ENCODE measurements at regions not wholly inside any gene's neighbourhood (a gene's known extent, or its start where the extent isn't known, plus 50 kb on each side); places are given as distances from the start of the nearest gene placed in this dataset.

DNA sequence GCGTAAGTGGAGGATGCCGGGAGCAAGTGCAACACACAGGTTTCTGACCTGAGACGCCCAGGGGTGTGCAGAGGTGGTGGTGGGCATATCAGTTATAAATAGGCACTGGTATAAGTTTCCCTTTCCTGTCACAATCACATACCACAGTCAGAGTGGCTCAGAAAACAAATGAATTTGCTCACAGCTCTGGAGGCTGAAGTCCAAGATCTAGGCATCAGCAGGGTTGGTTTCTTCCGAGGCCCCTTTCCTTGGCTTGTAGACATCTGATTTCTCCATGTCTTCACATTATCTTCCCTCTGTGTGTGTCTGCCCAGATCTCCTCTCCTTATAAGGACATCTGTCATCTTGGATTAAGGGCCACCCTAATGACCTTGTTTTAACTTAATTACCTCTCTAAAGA is 250.5 kb upstream of the TNRC6C start:
- TF ChIP-seq, protein P1, sequence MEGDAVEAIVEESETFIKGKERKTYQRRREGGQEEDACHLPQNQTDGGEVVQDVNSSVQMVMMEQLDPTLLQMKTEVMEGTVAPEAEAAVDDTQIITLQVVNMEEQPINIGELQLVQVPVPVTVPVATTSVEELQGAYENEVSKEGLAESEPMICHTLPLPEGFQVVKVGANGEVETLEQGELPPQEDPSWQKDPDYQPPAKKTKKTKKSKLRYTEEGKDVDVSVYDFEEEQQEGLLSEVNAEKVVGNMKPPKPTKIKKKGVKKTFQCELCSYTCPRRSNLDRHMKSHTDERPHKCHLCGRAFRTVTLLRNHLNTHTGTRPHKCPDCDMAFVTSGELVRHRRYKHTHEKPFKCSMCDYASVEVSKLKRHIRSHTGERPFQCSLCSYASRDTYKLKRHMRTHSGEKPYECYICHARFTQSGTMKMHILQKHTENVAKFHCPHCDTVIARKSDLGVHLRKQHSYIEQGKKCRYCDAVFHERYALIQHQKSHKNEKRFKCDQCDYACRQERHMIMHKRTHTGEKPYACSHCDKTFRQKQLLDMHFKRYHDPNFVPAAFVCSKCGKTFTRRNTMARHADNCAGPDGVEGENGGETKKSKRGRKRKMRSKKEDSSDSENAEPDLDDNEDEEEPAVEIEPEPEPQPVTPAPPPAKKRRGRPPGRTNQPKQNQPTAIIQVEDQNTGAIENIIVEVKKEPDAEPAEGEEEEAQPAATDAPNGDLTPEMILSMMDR (IDR thresholded peaks at IDR 0.05; ENCODE audit: poor library complexity, severe bottlenecking), result no peak
- ATAC-seq (ENCODE audit: low read depth) (no peak), DNase-seq (ENCODE audit: low spot score) (no peak)
- Histone ChIP-seq H3K9me3 (ENCODE audit: severe bottlenecking) (peaks cover 14% of the 10 kb centered on the region), H3K4me1 (ENCODE audit: insufficient read depth, poor library complexity, severe bottlenecking) (no peaks in the 10 kb centered on the region), H3K4me3 (ENCODE audit: severe bottlenecking) (no peak overlapping the region), H3K27me3 (ENCODE audit: insufficient read depth, poor library complexity, severe bottlenecking) (peaks cover 24% of the 10 kb centered on the region), H3K36me3 (ENCODE audit: low read depth) (no peaks in the 10 kb centered on the region), H3K27ac (ENCODE audit: poor library complexity, severe bottlenecking) (no peak overlapping the region)

DNA sequence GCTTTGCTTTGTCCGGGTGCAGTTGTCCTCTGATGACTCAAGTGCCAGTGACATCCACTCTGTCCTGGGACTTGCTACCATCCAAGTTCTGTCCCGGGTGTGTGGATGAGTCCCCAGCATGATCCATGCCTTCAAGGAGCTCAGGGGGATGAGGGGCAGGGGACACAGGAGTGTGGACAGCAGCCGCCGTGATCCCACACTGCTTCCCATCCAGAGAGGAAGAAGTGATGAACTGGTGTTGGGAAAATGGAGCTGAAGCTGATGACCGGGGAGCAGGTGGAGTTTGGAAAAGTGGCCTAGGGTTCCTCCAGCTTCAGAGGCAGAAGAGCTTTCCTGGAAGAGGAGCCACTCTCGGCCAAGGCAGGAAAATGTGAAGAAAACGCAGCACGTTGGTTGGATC is 249.6 kb upstream of the TNRC6C start:
- Histone ChIP-seq H3K4me1 (ENCODE audit: insufficient read depth, poor library complexity, severe bottlenecking) (no peaks in the 10 kb centered on the region), H3K27ac (ENCODE audit: poor library complexity, severe bottlenecking) (no peak overlapping the region), H3K27me3 (ENCODE audit: insufficient read depth, poor library complexity, severe bottlenecking) (peaks cover 31% of the 10 kb centered on the region), H3K4me3 (ENCODE audit: severe bottlenecking) (no peak overlapping the region), H3K9me3 (ENCODE audit: severe bottlenecking) (peaks cover 7% of the 10 kb centered on the region), H3K36me3 (ENCODE audit: low read depth) (no peaks in the 10 kb centered on the region)
- ATAC-seq (ENCODE audit: low read depth) (no peak), DNase-seq (ENCODE audit: low spot score) (no peak)
- TF ChIP-seq, protein P1 (IDR thresholded peaks at IDR 0.05; ENCODE audit: poor library complexity, severe bottlenecking), result no peak

DNA sequence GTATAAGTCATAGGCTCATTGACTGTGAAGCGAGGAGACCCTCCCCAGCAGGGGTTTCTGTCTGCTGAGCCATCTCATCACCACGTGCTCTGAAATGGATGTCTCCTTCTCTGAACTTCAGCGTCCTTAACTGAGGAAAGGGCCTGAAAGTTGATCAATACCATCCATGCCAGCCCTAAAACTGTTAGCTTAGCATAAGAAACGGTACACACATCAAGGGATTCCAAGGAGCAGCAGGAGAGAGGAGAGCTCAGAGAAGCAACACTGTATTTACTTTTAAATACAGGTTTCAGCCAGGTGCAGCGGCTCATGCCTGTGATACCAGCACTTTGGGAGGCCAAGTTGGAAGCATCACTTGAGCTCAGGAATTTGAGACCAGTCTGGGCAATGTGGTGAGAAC is 248.9 kb upstream of the TNRC6C start:
- Histone ChIP-seq H3K36me3 (ENCODE audit: low read depth) (no peaks in the 10 kb centered on the region), H3K27ac (ENCODE audit: poor library complexity, severe bottlenecking) (no peak overlapping the region), H3K4me3 (ENCODE audit: severe bottlenecking) (no peak overlapping the region), H3K9me3 (ENCODE audit: severe bottlenecking) (peaks cover 3% of the 10 kb centered on the region), H3K4me1 (ENCODE audit: insufficient read depth, poor library complexity, severe bottlenecking) (no peaks in the 10 kb centered on the region), H3K27me3 (ENCODE audit: insufficient read depth, poor library complexity, severe bottlenecking) (peaks cover 36% of the 10 kb centered on the region)
- no peak for DNase-seq (ENCODE audit: low spot score)
- TF ChIP-seq, protein P1 (IDR thresholded peaks at IDR 0.05; ENCODE audit: poor library complexity, severe bottlenecking), result no peak
- ATAC-seq (ENCODE audit: low read depth), result no peak

DNA sequence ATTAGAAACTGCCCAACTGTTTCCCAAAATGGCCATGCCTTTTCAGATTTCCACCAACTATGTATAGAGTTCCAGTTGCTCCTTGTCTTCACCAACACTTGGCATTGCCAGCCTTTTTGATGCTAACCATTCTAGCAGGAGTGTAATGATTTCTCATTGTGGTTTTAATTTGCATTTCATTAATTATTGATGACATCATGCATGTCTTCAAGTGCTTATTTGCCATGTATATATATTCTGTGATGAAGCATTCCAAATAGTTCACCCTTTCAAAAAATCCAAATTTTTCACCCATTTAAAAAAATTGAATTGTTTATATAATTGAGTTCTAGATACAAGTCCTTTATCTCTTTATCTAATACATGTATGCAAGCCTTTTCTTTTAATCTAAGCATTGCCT is 245.9 kb upstream of the TNRC6C start:
- TF ChIP-seq, protein P1 (IDR thresholded peaks at IDR 0.05; ENCODE audit: poor library complexity, severe bottlenecking), result no peak
- DNase-seq (ENCODE audit: low spot score), result no peak
- Histone ChIP-seq H3K36me3 (ENCODE audit: low read depth) (no peaks in the 10 kb centered on the region), H3K4me1 (ENCODE audit: insufficient read depth, poor library complexity, severe bottlenecking) (no peaks in the 10 kb centered on the region), H3K9me3 (ENCODE audit: severe bottlenecking) (peaks cover 2% of the 10 kb centered on the region), H3K27me3 (ENCODE audit: insufficient read depth, poor library complexity, severe bottlenecking) (peaks cover 41% of the 10 kb centered on the region), H3K4me3 (ENCODE audit: severe bottlenecking) (no peak overlapping the region), H3K27ac (ENCODE audit: poor library complexity, severe bottlenecking) (no peak overlapping the region)
- no peak for ATAC-seq (ENCODE audit: low read depth)

DNA sequence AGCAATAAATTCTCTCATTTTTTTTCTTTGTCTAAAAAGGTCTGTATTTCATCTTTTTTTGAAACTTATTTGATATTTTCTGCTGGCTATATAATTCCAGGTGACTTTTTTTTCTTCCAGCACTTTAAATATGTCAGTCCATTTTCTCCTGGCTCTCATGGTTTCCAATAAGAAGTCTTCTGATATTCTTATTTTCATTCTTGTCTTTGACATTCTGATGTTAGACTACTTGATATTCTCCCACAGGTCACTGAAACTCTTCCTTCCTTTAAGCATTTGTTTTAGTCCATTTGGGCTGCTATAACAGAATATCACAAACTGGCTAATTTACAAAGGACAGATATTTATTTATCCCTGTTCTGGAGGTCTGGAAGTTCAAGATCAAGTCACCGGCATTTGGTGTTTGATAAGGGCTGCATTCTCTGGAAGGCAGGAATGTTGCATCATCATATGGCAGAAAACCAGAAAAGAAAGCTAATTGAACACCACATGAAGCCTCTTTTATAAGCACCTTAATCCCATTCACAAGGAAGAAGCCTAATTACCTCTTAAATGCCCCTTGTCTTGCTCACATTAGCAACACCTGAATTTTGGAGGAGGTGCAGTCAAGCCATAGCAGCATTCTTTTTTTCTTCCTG is 242.1 kb upstream of the TNRC6C start:
- no peaks in the 10 kb centered on the region for H3K36me3 ChIP-seq (ENCODE audit: low read depth)
- no peak for DNase-seq (ENCODE audit: low spot score)
- no peak overlapping the region for H3K27ac ChIP-seq (ENCODE audit: poor library complexity, severe bottlenecking)
- H3K4me1 ChIP-seq (ENCODE audit: insufficient read depth, poor library complexity, severe bottlenecking), result no peaks in the 10 kb centered on the region
- peaks cover 2% of the 10 kb centered on the region for H3K9me3 ChIP-seq (ENCODE audit: severe bottlenecking)
- peaks cover 27% of the 10 kb centered on the region for H3K27me3 ChIP-seq (ENCODE audit: insufficient read depth, poor library complexity, severe bottlenecking)
- TF ChIP-seq, protein P1 (IDR thresholded peaks at IDR 0.05; ENCODE audit: poor library complexity, severe bottlenecking), result no peak
- ATAC-seq (ENCODE audit: low read depth), result no peak
- H3K4me3 ChIP-seq (ENCODE audit: severe bottlenecking), result no peak overlapping the region

Data from RWPE2 (cell line).